ENCODE measurements at regions not wholly inside any gene's neighbourhood (a gene's known extent, or its start where the extent isn't known, plus 50 kb on each side); places are given as distances from the start of the nearest gene placed in this dataset.

DNA sequence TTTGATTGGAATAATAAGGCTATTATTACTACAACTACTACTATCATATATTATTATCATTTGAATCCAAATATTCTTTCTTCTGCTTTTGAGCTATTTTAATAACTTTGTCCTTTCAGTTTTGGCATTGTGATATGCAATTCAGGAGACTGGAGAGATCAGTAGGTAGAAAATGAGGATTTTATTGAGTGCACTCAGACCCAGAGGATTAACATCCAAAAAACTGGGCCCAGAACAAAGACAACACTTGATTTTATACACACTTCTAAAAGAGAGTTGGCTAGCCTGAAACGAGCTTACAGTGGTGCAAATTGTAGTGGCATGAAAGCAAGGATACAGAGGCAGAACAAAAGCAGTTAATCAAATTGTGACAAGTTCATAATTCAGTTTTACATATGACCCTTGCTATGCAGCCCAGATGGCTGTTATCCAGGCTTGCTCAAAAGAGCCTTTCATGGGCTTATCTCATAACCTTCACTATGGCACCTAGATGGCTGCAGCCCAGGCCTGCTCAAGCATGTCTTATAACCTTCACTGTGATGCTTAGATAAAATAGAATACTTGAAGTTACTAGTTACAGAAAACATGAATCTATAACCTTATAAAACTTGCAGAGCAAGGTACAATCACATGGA, 796.3 kb upstream of the RAG2 start:
- intact Hi-C loops (cut with micrococcal nuclease): no loop called here

DNA sequence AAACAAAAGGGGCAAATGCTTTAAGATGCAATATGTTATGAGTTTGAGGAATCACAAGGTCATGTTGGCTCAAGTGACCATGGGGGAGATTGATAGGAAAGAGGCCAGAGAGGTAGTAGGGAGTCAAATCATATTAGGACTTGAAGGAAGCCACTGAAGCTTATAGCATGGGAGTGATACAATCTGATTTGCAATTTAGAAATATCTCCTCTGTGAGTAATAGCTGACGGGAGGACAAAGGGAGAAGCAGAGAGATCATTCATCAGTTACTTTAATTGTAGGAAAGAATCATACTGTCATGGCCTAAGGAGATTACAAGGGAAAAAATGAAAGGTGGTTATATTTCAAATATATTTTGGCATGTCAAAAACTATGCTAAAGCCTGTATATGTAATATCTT, 793.6 kb upstream of the RAG2 start:
- TF ChIP-seq, protein P1, sequence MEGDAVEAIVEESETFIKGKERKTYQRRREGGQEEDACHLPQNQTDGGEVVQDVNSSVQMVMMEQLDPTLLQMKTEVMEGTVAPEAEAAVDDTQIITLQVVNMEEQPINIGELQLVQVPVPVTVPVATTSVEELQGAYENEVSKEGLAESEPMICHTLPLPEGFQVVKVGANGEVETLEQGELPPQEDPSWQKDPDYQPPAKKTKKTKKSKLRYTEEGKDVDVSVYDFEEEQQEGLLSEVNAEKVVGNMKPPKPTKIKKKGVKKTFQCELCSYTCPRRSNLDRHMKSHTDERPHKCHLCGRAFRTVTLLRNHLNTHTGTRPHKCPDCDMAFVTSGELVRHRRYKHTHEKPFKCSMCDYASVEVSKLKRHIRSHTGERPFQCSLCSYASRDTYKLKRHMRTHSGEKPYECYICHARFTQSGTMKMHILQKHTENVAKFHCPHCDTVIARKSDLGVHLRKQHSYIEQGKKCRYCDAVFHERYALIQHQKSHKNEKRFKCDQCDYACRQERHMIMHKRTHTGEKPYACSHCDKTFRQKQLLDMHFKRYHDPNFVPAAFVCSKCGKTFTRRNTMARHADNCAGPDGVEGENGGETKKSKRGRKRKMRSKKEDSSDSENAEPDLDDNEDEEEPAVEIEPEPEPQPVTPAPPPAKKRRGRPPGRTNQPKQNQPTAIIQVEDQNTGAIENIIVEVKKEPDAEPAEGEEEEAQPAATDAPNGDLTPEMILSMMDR (IDR thresholded peaks at IDR 0.05): no peak
- Histone ChIP-seq H3K27ac (ENCODE audit: low read depth in 1 of 2, low read length in 2 of 2) (no peak overlapping the region), H3K27me3 (ENCODE audit: control insufficient read depth in 2 of 2, insufficient read depth in 2 of 2, low read length in 2 of 2) (no peaks in the 10 kb centered on the region), H3K4me1 (ENCODE audit: control insufficient read depth in 1 of 2, insufficient read depth in 2 of 2, low read length in 2 of 2) (no peaks in the 10 kb centered on the region), H3K79me2 (ENCODE audit: insufficient read depth, low read length) (no peaks in the 10 kb centered on the region), H3K9me3 (replicated peaks in 1 of 2; ENCODE audit: control insufficient read depth in 1 of 2, insufficient read depth in 1 of 2, low read length in 2 of 2) (peaks cover 10 to 17% of the 10 kb centered on the region in 2 donors), H4K20me1 (ENCODE audit: insufficient read depth, low read length) (no peaks in the 10 kb centered on the region), H3K9ac (ENCODE audit: insufficient read depth, low read length, poor library complexity, severe bottlenecking) (no peak overlapping the region), H3K4me3 (replicated peaks in 1 of 3; ENCODE audit: low read depth in 2 of 3, low read length in 3 of 3) (no peak overlapping the region), H3K4me2 (replicated peaks; ENCODE audit: extremely low read depth, low read length, poor library complexity, severe bottlenecking) (no peak overlapping the region), H2AFZ (ENCODE audit: insufficient read depth, low read depth, low read length, poor library complexity, severe bottlenecking) (no peak overlapping the region), H3K36me3 (replicated peaks in 1 of 2; ENCODE audit: control insufficient read depth in 1 of 2, insufficient read depth in 2 of 2, low read length in 2 of 2) (no peaks in the 10 kb centered on the region)
- H3K27me3 Mint-ChIP-seq (ENCODE audit: low read depth in 3 of 3): no peaks in the 10 kb centered on the region
- no peak overlapping the region for H3K4me3 Mint-ChIP-seq
- no peak for DNase-seq
- no peaks in the 10 kb centered on the region for H3K36me3 Mint-ChIP-seq
- intact Hi-C loops (cut with micrococcal nuclease): no loop called here
- no peaks in the 10 kb centered on the region for H3K4me1 Mint-ChIP-seq
- no CpG with 5 or more reads among the region's 1 CpG for WGBS (ENCODE audit: insufficient coverage)
- H3K9me3 Mint-ChIP-seq: peaks cover 0 to 24% (median 8%) of the 10 kb centered on the region in 7 donors
- H3K27ac Mint-ChIP-seq: no peak overlapping the region

More for the DNA sequence above, 796.3 kb upstream of the RAG2 start:
- TF ChIP-seq, protein P1 (IDR thresholded peaks at IDR 0.05): no peak
- Mint-ChIP-seq H3K27ac (no peak overlapping the region), H3K4me1 (no peaks in the 10 kb centered on the region), H3K4me3 (no peak overlapping the region), H3K9me3 (peaks cover 0 to 28% (median 13%) of the 10 kb centered on the region in 7 donors), H3K36me3 (no peaks in the 10 kb centered on the region), H3K27me3 (ENCODE audit: low read depth in 3 of 3) (no peaks in the 10 kb centered on the region)
- no CpG with 5 or more reads among the region's 1 CpG for WGBS (ENCODE audit: insufficient coverage)
- Histone ChIP-seq H3K79me2 (ENCODE audit: insufficient read depth, low read length) (no peaks in the 10 kb centered on the region), H3K36me3 (replicated peaks in 1 of 2; ENCODE audit: control insufficient read depth in 1 of 2, insufficient read depth in 2 of 2, low read length in 2 of 2) (no peaks in the 10 kb centered on the region), H4K20me1 (ENCODE audit: insufficient read depth, low read length) (no peaks in the 10 kb centered on the region), H2AFZ (ENCODE audit: insufficient read depth, low read depth, low read length, poor library complexity, severe bottlenecking) (no peak overlapping the region), H3K27ac (ENCODE audit: low read depth in 1 of 2, low read length in 2 of 2) (no peak overlapping the region), H3K4me1 (ENCODE audit: control insufficient read depth in 1 of 2, insufficient read depth in 2 of 2, low read length in 2 of 2) (no peaks in the 10 kb centered on the region), H3K9ac (ENCODE audit: insufficient read depth, low read length, poor library complexity, severe bottlenecking) (no peak overlapping the region), H3K4me3 (replicated peaks in 1 of 3; ENCODE audit: low read depth in 2 of 3, low read length in 3 of 3) (no peak overlapping the region), H3K9me3 (replicated peaks in 1 of 2; ENCODE audit: control insufficient read depth in 1 of 2, insufficient read depth in 1 of 2, low read length in 2 of 2) (peaks cover 13 to 17% of the 10 kb centered on the region in 2 donors), H3K4me2 (replicated peaks; ENCODE audit: extremely low read depth, low read length, poor library complexity, severe bottlenecking) (no peak overlapping the region), H3K27me3 (ENCODE audit: control insufficient read depth in 2 of 2, insufficient read depth in 2 of 2, low read length in 2 of 2) (no peaks in the 10 kb centered on the region)
- no peak for DNase-seq
